Nucleus accumbens (tissue), 56 donors: ENCODE measurements at regions not wholly inside any gene's neighbourhood (a gene's known extent, or its start where the extent isn't known, plus 50 kb on each side); places are given as distances from the start of the nearest gene placed in this dataset.
"Not testable (repeated sequence)": the region's sequence is repeated elsewhere in the genome, so short reads cannot be mapped to it uniquely, and the experiment has no call there.

ENCODE experiments used
- DNase-seq, 56 donors: peaks; one replicate each; lab custom pipeline; 2025; lab: John Stamatoyannopoulos, UW

DNA sequence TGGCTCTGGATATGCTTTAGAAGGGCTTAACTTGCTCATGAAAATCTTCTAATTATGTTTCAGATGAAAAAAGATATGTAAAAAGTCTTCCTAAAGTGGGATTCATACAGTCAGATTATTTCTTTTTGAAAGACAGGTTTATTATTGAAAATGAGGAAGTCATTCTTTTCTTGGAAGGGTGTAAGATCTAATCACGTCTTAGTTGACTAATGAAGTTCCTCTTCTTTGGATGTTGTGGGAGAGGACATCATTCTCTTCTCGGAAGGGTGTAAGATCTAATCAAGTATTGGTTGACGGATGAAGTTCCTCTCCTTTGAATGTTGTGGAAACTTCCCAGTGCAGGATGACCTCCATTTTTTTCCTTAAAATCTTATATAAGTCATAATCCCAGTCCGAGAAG is 74.9 kb downstream of the ALG10 start:
- DNase-seq, result no peak

DNA sequence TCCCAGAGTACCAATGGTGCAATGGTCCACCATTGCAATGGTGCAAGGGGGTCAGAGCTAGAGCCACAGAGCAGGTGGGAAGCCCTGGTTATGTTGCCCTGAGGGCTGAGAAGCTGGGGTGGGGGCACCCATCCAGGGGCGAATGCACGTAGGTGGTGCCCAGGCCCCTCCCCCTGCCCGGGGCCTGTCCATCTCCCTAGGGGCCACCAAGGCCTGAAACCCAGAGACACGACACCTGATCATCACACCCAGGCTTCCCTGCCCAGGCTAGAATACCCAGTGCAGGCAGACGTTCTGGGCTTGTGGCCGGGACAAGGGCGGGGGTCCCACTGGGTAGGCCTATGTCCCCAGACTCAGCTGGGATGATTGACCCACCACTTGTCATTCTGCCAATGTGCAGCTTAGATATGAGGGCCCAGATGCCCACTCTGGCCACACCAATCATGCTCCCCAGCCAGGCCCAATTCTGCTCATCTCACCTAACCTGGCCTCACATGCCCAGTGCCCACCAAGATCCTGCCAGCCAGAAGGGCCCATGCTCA is 83.2 kb downstream of the ALG10 start:
- DNase-seq, result no peak

DNA sequence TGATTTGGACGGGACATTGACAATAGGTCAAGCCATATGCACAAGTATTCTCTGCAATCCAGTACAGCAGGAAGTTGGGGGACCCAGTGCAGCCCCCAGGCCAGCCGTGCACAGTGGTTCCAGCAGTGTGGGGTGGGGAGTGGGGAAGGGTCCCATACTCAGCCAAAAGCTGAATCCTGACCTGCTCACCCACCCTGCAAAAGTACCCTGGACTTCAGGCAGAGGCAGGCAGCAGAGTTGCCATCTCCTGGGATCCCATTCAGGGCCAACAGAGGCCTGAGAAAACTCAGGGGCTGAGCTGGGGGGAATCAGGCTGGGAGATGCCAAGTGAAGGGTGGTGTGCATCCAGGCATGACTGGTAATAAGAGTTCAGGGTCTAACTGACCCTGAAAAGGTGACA is 83.9 kb downstream of the ALG10 start:
- no peak for DNase-seq

DNA sequence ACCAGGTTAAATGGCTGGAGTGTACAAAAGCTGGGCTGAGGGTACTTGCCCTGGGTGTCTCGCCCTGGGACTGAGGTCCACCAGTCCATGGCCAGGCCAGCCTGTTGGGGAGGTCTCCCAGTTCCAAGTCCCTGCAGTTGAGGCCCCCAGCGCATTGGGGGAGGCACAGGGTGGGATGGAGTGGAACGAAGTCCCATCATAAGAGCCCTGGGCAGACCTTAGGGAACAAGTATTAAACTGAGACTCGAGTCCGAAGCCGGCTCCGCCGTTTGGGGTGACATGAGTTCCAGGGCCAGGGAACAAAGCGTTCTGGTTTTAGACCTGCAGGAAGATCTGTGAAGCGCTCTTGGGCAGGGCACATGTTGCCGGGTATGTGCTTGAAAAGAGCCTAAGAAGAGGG is 84.7 kb downstream of the ALG10 start:
- no peak for DNase-seq

DNA sequence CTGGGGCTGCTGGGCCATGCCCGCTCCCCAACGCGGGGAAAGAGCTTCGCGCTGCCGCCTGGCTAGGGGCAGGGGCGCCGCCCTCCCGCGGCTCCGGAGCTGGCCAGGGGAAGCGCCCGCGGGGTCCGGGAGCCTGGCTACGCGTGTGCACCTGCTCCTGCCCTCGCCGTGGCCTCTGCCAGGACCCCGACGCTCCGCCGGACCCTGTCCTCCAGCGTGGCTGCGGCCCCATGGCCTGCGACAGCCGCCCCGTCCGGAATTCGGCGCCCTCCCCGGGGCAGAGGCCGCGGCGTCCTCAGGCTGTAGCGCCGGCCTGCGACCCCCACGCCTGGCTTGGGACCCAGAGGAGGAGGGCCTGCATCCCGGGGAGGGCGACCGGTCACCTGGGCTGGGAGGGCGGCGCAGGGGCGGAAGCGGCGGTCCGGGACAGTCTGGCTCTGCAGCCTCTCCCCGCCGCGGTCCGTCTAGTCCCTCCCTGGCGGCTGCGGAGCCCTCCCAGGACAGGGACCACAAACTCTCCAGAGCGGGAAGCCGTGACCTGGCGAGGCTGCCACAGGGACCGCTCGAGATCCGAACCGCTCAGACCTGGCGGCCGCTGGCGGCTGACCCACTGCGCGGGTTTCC is 85.6 kb downstream of the ALG10 start:
- no peak for DNase-seq

DNA sequence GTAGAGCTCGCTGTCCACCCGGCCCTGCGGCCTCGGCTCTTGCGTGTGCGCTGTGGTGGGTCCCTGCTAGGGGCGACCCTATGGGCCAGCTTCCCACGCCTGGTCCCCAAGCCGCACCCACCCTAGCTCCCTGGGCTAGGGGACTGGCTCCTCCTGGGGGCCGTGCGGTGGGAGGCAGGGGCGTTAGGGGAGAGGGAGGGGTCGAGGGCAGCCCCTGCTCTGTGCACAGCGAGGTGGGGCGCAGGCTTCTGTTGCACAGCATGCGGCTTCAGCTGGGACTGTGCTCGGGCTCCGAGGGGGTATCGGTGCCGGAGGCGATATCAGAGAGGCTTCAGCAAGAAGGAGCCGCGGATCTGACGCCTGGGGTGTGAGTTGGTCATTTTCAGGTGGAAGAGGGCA is 86.1 kb downstream of the ALG10 start:
- no peak for DNase-seq

DNA sequence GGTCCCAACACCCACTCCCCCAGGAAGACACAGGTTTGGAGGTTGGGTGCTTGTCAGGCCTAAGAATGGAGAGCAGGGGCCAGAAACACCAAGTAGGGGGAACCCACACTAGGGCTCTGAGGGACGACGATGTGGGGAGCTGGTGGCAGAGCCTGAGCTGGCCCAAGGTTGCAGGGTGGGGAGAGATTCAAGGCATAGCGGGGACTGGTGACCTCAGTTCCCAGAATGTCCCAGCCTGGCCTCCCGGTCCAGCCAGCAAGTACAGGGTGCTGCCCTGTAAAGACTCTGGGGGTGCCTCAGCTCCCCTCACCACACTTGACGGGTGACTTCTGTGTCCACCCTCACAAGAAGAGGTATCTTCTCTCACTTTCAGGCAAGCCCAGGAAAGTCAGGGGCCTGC is 86.7 kb downstream of the ALG10 start:
- no peak for DNase-seq

DNA sequence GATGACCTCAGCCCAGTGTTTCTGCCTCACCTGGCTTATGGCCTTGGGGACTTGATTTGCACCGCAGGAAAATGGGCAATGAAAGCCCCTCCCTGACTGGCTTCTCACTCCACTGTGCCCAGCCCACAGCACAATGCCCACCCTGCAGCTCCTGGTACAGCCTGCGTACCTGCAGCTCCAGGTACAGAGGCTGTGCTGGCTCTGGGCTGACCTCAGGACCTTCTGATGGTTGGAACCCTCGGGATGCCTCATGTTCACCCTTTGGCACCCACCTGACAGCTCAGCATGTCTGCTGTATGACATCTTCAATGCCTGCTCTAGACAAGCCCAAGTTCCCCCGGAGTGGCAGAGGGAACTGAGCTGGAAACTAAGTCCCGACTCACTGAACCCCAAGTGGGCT is 87.1 kb downstream of the ALG10 start:
- no peak for DNase-seq

DNA sequence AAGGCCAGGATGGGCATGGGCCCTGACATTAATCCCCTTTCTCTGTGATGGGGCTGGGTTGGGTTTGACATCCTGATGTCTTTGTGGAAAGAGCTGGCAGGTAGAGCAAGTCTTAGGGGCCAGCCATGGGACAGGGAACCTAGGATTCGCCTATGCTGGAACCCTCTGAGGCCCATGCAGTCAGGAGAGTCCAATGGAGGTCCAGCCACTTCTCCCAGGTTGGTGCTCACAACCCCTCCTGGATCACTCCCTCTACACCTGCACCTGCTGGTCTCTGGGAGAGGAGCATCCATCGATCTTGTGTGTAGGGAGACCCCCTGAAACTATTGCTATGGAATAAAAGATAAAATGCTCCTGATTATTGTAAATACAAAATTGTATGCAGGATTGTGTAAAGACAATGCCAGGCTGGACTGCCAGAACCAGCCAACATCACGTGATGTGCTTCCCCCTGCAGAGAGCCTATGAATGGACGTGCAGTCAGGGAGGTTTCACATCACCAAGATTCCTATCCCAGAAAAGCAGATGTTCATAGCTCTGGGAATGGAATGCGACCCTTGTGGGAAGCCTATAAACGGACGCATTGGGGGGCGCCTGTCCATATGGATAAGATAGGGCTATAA is 87.7 kb downstream of the ALG10 start:
- DNase-seq, result not testable (repeated sequence)

DNA sequence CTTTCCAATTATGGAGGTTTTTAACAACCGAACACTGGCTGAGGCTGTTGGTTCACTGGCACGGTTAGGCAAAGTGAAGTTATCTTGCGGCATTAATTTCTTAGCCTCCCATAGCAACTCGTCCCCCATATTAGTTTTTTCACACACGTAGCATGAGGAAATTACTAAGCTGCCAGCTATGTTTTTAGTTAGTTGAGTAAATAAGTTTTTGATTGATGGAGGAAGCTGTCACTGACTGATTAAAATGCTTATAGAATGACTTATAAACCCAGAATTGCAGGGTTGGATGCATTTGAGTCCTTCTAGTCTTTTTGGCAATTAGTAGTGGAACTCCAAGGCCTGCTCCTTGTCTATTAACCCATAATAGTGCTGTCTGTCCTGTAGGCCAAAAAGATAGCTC is 97.1 kb downstream of the ALG10 start:
- DNase-seq, result no peak

DNA sequence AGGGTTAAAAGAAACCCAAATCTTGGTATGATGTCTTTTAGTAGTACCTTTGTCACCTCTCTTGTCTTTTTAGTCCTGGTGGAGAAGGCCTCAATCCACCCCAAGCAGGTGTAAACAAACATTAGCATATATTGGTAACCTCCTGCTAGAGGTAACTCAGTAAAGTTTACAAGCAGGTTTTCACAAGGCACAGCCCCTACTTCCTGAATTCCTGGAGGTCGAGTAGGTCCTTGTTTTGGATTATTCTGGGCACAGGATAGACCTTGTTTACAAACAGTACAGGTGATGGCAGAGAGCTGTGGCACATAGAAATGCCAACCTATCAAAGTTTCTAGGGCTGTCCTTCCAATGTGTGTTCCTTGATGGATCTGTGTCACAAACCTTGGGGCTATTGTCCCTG is 99.1 kb downstream of the ALG10 start:
- no peak for DNase-seq

DNA sequence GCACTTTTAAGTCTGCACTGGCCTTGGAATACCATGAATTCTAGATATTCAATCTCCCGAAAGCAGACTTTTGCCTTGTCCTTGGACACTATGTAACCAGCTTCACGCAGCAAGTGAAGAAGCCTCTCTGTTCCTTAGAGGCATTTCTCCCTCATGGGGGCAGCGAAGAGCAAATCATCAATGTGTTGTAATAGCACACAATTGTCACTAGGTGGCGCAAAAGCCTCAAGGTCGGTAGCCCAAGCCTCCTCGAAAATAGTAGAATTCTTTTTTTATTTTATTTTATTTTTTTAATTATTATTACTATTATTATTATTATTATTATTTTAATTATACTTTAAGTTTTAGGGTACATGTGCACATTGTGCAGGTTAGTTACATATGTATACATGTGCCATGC is 100.8 kb downstream of the ALG10 start:
- DNase-seq, result peak in 24 of 56 donors; percentile 1 to 61 (median 12)

DNA sequence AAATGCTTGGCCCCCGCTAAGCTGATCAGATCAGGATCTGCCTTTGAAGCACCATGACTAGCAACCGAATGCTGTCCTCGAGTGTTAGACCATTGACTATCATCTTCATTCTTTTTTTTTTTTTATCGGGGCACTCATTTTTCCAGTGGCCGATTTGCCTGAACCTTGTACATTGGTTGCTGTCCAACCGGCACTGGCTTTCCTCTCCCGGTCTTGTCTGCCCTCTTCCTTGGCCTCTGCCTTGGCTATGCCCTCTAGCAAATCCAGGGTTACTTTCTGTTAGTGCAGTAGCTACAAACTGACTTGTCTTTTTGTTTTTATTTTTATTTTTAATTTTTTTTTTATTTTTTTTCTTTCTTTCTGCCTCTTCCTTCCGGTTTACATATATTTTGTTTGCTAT is 102.3 kb downstream of the ALG10 start:
- no peak for DNase-seq

DNA sequence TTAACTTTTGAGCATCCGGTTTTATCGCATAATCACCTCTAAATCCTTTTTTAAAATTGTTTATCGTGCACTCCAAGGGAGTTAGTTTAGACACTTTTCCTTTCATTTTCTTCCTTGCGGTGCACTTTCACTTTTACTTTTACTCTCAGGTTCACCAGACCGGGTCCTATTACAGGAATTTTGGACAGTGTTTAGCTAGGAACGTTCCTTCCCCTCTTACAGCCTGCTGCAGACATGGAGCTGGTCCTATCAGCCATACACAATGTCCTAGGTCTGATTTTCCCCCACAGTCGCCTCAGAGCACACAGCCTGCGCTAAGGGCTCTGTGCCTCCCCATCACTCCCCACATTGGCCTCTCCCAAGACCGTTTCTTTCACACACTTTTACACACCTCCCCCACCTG is 103.9 kb downstream of the ALG10 start:
- DNase-seq, result no peak

DNA sequence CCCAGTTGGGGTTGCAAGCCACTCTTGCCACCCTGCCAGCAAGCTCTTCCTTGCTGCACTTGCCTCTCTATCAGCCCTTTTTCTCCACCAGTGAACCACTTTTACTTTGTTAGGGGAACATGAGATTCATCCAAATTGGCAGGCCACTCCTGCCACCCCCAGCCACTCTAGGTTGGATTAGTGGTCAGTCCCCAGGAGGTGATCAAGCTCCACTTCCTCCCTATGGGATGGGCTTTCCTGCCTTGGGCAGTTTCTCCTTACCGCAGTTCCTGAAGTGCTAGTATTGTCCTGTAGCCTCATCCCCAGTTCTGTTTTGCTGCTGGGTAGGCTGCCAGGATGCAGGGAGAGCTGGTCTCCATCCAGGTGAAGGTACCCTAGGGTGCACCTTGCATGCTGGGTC is 104.5 kb downstream of the ALG10 start:
- DNase-seq, result no peak

DNA sequence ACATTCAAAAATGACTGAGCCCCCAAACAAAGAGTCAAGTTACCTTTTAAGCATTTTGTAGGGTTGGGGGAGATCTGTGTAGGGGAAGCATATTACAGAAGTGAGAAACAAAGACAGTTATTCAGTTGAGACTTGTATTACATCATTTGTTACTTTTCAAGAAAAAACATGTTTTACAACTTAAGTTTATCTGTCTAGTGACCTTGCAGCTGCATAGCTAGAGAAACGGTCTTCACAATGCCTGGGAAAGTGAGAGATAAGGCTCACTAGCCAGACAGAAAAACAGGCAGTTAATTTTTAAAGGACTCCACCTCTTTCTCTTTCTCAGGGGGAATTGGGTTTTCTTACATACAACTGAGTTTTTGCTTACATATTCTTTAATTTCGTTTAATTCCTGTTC is 105.1 kb downstream of the ALG10 start:
- DNase-seq, result not testable (repeated sequence)

DNA sequence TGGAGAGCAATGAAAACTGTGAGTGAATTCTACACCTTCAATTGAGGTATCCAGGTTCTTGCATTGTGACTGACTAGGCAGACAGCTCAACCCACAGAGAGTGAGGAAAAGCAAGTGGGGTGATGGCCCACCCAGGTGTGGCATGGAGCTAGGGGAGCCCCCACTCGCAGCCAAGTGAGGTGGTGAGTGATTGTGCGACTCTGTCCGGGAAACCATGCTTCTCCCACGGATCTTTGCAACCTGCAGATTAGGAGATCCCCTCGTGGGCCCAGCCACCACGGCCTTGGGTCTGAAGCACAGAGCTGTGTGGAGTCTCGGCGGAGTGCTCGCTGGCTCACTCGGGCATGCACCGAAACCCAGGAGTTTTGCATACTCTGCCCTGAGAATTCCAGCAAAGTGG is 120.1 kb downstream of the ALG10 start:
- DNase-seq, result no peak

DNA sequence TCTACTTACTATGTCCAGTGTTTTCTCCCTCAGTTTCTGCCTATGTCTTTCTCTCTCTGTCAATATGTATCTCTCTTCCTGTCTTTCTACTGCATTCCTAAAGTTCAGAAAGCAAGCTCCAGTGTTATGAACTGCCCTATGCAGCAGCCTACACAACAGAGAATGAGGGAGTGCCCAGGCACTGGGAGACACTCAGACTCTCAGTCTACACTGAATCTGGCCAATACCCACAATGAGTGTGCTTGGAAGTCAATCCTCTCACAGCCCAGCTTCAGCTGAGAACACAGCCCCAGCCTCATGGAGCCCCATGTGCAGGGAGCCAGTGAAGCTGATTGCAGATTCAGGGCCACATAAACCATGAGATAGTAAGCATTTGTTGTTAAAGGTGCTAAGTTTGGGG is 128.7 kb downstream of the ALG10 start:
- DNase-seq, result no peak

DNA sequence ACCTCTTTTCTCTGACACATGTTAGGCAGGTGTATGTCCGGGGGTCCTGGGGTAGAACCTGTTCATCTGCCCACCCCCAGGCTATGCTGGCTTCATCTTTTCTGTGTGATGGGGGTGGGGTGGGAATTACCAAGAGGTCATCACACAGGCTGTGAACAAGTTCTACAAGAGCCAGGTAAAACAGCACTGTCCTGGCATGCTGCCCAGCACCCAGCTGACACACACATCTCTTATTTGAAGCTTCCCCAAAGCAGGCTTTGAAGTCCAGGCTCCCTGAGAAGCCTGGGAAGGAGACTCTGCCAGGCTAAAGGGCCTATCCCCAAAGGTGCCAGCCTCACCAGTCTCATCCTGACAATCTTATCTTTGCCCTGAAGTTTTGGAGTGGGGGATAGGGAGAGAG is 141.1 kb downstream of the ALG10 start:
- DNase-seq, result no peak

DNA sequence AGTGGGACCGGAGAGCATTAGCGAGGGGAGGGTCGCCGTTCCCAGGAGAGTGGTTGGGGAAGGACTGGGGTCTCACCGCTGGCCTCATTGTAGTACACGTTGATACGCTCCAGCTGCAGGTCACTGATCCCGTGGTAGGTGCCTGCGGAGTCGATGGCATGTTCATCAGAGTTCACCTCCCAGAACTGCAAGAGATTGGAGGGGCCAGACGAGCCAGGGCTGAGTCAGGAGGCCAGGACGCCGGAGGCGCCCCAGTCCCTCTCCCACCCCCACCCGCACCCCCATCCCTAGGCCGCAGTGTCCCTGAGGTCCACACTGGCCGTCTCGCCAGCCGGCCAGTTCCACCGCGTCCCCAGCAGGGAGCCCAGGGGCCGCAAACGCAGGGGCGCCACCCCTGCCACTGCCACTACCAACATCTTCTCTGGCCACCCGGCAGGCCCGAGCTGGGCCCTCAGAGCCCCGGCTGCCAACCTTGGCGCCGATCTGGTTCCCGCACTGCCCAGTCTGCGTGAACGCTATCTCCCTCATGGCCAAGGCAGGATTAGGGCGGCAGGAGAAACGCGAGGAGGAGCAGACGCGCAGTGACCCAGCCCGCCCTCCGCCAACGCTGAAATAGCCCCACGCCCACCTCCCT is 144.2 kb downstream of the ALG10 start:
- DNase-seq, result no peak

DNA sequence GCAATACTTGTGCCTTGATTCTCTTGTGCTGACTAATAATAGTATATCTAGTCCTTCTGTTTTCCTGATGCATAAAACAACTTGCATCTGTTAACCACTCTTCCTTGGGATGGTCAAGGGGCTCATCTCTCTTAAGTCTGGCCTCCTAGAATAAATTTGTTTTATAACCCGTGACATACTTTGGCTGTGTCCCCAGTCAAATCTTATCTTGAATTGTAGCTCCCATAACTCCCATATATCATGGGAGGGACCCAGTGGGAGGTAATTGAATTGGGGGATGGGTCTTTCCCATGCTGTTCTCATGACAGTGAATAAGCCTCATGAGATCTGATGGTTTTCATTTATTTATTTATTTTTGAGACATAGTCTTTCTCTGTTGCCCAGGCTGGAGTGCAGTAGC is 146.2 kb downstream of the ALG10 start:
- DNase-seq, result not testable (repeated sequence)

DNA sequence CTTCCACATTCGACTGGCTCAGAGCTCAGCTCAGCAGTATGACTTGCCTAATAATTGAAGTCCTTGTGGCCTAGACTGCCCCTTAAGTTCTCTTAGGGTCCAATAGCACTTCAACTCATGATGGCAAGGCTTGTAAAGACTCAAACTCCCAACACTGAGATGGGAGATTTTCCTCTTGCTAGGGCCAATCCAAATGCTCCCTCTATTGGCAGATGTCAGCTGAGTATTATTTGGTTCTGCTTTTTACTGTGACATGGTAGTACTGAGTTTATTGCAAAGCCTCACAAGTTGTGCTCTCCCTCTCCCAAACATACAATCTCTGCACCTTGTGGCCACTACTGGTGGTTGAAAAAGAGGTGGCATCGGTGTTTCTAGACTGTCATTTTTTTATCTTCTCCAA is 164.2 kb downstream of the ALG10 start:
- DNase-seq, result no peak
